ENCODE measurements at regions not wholly inside any gene's neighbourhood (a gene's known extent, or its start where the extent isn't known, plus 50 kb on each side); places are given as distances from the start of the nearest gene placed in this dataset.

DNA sequence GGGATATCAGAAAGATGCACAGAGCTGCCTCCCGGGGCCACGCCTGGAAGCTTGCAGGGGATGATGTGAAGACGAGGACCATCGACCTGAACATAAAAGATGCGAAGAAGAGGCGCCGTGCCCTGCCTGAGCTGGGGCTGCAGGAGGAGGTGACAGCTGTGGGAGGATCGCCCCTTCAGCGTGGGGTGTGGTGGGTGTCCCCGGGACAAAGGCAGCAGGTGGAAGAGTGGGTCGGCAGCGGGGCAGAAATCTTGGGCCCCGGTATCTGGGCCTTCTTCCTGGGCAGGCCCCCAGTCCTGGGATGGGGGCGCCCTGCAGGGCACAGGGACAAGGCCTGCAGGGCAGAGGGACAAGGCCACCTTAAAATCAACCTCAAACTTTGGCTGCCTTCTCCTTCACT is 134.9 kb downstream of the OR13A1 start:
- H3K4me3 ChIP-seq (ENCODE audit: low read depth in 1 of 2, low read length in 2 of 2) = no peak overlapping the region
- no peaks in the 10 kb centered on the region for H4K20me1 ChIP-seq (ENCODE audit: insufficient read depth, low read length)
- no peaks in the 10 kb centered on the region for H3K4me1 ChIP-seq (ENCODE audit: insufficient read depth, low read length)
- no peaks in the 10 kb centered on the region for H3K79me2 ChIP-seq (ENCODE audit: insufficient read depth, low read length)
- no peak overlapping the region for H2AFZ ChIP-seq (ENCODE audit: low read depth, low read length)
- no peak overlapping the region for H3K4me2 ChIP-seq (ENCODE audit: insufficient read depth, low read length)
- no peak for TF ChIP-seq EZH2 (IDR thresholded peaks at IDR 0.05; ENCODE audit: borderline replicate concordance, low read depth, low read length, severe bottlenecking)
- TF ChIP-seq, protein P1, sequence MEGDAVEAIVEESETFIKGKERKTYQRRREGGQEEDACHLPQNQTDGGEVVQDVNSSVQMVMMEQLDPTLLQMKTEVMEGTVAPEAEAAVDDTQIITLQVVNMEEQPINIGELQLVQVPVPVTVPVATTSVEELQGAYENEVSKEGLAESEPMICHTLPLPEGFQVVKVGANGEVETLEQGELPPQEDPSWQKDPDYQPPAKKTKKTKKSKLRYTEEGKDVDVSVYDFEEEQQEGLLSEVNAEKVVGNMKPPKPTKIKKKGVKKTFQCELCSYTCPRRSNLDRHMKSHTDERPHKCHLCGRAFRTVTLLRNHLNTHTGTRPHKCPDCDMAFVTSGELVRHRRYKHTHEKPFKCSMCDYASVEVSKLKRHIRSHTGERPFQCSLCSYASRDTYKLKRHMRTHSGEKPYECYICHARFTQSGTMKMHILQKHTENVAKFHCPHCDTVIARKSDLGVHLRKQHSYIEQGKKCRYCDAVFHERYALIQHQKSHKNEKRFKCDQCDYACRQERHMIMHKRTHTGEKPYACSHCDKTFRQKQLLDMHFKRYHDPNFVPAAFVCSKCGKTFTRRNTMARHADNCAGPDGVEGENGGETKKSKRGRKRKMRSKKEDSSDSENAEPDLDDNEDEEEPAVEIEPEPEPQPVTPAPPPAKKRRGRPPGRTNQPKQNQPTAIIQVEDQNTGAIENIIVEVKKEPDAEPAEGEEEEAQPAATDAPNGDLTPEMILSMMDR (IDR thresholded peaks at IDR 0.05; ENCODE audit: borderline replicate concordance, extremely low read depth, low read length, poor library complexity, severe bottlenecking) = no peak
- no peak overlapping the region for H3K9ac ChIP-seq (ENCODE audit: low read depth, low read length)
- ATAC-seq (ENCODE audit: insufficient read depth, low read depth) = no peak
- H3K9me3 ChIP-seq (ENCODE audit: insufficient read depth, low read length, severe bottlenecking) = no peaks in the 10 kb centered on the region
- H3K27ac ChIP-seq (ENCODE audit: low read length) = no peak overlapping the region
- DNase-seq = no peak
- no peaks in the 10 kb centered on the region for H3K36me3 ChIP-seq (ENCODE audit: insufficient read depth, low read length)
- no peaks in the 10 kb centered on the region for H3K27me3 ChIP-seq (ENCODE audit: insufficient read depth, low read length, poor library complexity)

DNA sequence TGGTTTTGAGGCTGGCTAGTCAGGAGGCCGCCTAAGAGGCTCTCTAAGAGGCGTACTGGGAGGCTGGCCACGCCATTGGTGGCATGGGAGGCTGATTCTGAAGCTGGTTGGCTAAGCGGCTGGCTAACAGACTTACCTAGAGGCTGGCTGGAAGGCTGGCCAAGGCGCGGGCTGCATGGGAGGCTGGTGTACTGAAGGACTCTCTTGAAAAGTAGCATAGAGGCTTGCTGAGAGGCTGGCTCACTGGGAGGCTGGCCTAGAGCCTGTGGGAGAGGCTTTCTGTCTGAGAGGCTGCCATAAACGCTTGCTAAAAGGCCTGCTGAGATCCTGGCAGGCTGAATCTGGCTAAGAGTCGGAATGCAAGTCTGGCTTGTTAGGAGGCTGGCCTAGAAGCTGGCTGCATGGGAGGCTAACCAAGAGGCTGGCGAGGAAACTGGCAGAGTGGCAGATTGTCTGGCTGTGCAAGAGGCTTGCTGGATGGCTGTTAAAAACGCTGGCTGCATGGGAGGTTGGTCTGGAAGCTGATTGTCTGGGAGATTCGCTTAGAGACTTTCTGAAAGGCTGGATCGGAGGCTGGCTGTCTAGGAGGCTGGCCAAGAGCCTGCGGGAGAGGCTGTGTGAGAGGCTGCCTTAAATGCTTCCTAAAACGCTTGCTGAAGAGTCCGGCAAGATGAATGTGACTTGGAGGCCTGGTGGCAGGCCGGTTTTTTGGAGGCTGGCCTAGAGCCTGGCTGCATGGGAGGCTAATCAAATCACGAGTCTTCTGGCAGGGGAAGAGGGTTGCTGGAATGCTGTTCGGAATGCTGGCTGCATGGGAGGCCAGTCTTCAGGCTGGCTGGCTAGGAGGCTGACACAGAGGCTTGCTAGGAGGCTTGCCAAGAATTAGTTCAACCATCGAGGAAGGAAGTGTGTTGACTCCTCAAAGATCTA is 134.2 kb downstream of the OR13A1 start:
- TF ChIP-seq, protein P1 (IDR thresholded peaks at IDR 0.05; ENCODE audit: borderline replicate concordance, extremely low read depth, low read length, poor library complexity, severe bottlenecking) = no peak
- no peak for TF ChIP-seq EZH2 (IDR thresholded peaks at IDR 0.05; ENCODE audit: borderline replicate concordance, low read depth, low read length, severe bottlenecking)
- Histone ChIP-seq H3K4me2 (ENCODE audit: insufficient read depth, low read length) (no peak overlapping the region), H3K79me2 (ENCODE audit: insufficient read depth, low read length) (no peaks in the 10 kb centered on the region), H3K36me3 (ENCODE audit: insufficient read depth, low read length) (no peaks in the 10 kb centered on the region), H3K27ac (ENCODE audit: low read length) (no peak overlapping the region), H3K9me3 (ENCODE audit: insufficient read depth, low read length, severe bottlenecking) (no peaks in the 10 kb centered on the region), H3K27me3 (ENCODE audit: insufficient read depth, low read length, poor library complexity) (no peaks in the 10 kb centered on the region), H2AFZ (ENCODE audit: low read depth, low read length) (no peak overlapping the region), H3K4me3 (ENCODE audit: low read depth in 1 of 2, low read length in 2 of 2) (no peak overlapping the region), H3K9ac (ENCODE audit: low read depth, low read length) (no peak overlapping the region), H4K20me1 (ENCODE audit: insufficient read depth, low read length) (no peaks in the 10 kb centered on the region), H3K4me1 (ENCODE audit: insufficient read depth, low read length) (no peaks in the 10 kb centered on the region)
- DNase-seq (no peak), ATAC-seq (ENCODE audit: insufficient read depth, low read depth) (no peak)

- ATAC-seq (ENCODE audit: insufficient read depth, low read depth) (no peak), DNase-seq (no peak)
- Histone ChIP-seq H3K27ac (ENCODE audit: low read length) (no peak overlapping the region), H3K36me3 (ENCODE audit: insufficient read depth, low read length) (no peaks in the 10 kb centered on the region), H3K27me3 (ENCODE audit: insufficient read depth, low read length, poor library complexity) (peaks cover 3% of the 10 kb centered on the region), H2AFZ (ENCODE audit: low read depth, low read length) (no peak overlapping the region), H3K4me2 (ENCODE audit: insufficient read depth, low read length) (no peak overlapping the region), H3K4me3 (ENCODE audit: low read depth in 1 of 2, low read length in 2 of 2) (no peak overlapping the region), H3K9ac (ENCODE audit: low read depth, low read length) (no peak overlapping the region), H3K4me1 (ENCODE audit: insufficient read depth, low read length) (no peaks in the 10 kb centered on the region), H4K20me1 (ENCODE audit: insufficient read depth, low read length) (no peaks in the 10 kb centered on the region), H3K79me2 (ENCODE audit: insufficient read depth, low read length) (no peaks in the 10 kb centered on the region), H3K9me3 (ENCODE audit: insufficient read depth, low read length, severe bottlenecking) (no peaks in the 10 kb centered on the region)
- TF ChIP-seq, protein P1 (IDR thresholded peaks at IDR 0.05; ENCODE audit: borderline replicate concordance, extremely low read depth, low read length, poor library complexity, severe bottlenecking) = no peak
- no peak for TF ChIP-seq EZH2 (IDR thresholded peaks at IDR 0.05; ENCODE audit: borderline replicate concordance, low read depth, low read length, severe bottlenecking)
These were observed 132.2 kb downstream of the OR13A1 start for GRCh38 chr10:45183174-45183573.
